Ecto neural progenitor cell (in vitro differentiated cells): ENCODE measurements at regions not wholly inside any gene's neighbourhood (a gene's known extent, or its start where the extent isn't known, plus 50 kb on each side); places are given as distances from the start of the nearest gene placed in this dataset.

ENCODE experiments used
- DNase-seq: peaks from one replicate; pipeline ENCODE4 v3.0.0-alpha.2; 2018; ENCODE audit warnings: low spot score

- no peak for DNase-seq
Observed at GRCh38 chr20:10954137-10954840, 280.5 kb upstream of the JAG1 start.

- no peak for DNase-seq
Observed at GRCh38 chr20:10954908-10955580, 281.2 kb upstream of the JAG1 start.

GRCh38 chr20:10958279-10958678, 284.5 kb upstream of the JAG1 start:
- DNase-seq, result no peak

- DNase-seq, result no peak
Observed at GRCh38 chr20:10960416-10960815, 286.6 kb upstream of the JAG1 start.

- DNase-seq, result no peak
Observed at GRCh38 chr20:10961651-10962288, 288.0 kb upstream of the JAG1 start.

- no peak for DNase-seq
Observed at GRCh38 chr20:10962937-10963336, 289.1 kb upstream of the JAG1 start.

- no peak for DNase-seq
Observed at GRCh38 chr20:10963717-10964266, 290.0 kb upstream of the JAG1 start.

- DNase-seq, result no peak
Observed at GRCh38 chr20:10965936-10966470, 292.2 kb upstream of the JAG1 start.

GRCh38 chr20:10970109-10970508, 296.3 kb upstream of the JAG1 start:
- no peak for DNase-seq

- no peak for DNase-seq
Observed at GRCh38 chr20:10971096-10971495, 297.3 kb upstream of the JAG1 start.

- DNase-seq, result no peak
Observed at GRCh38 chr20:10972219-10972860, 298.5 kb upstream of the JAG1 start.

- DNase-seq, result no peak
Observed at GRCh38 chr20:10976051-10976450, 302.3 kb upstream of the JAG1 start.

- no peak for DNase-seq
Observed at GRCh38 chr20:10978019-10978702, 304.4 kb upstream of the JAG1 start.

- DNase-seq, result no peak
Observed at GRCh38 chr20:10978713-10979112, 304.9 kb upstream of the JAG1 start.

- no peak for DNase-seq
Observed at GRCh38 chr20:10982692-10983091, 308.9 kb upstream of the JAG1 start.

- no peak for DNase-seq
Observed at GRCh38 chr20:10984294-10984693, 310.5 kb upstream of the JAG1 start.

- DNase-seq, result no peak
Observed at GRCh38 chr20:10984913-10985312, 311.1 kb upstream of the JAG1 start.

- DNase-seq, result no peak
Observed at GRCh38 chr20:10985536-10985935, 311.7 kb upstream of the JAG1 start.

- DNase-seq, result no peak
Observed at GRCh38 chr20:10986586-10986985, 312.8 kb upstream of the JAG1 start.

GRCh38 chr20:10987651-10988383, 314.0 kb upstream of the JAG1 start:
- no peak for DNase-seq
